Fibroblast of lung (primary cell): ENCODE measurements at regions not wholly inside any gene's neighbourhood (a gene's known extent, or its start where the extent isn't known, plus 50 kb on each side); places are given as distances from the start of the nearest gene placed in this dataset.

ENCODE experiments used
- DNase-seq, 2 donors: peaks; one replicate each; pipeline versions ENCODE4 v3.0.0 to v3.0.0-alpha.2; 2010; ENCODE audit warnings: low read depth in 2 of 2
- H2AFZ ChIP-seq: 2 replicates; pipeline ENCODE4 v1.5.1; 2012; ENCODE audit warnings: low read length, control low read depth, inconsistent platforms
- H3K27ac ChIP-seq: 2 replicates; pipeline ENCODE4 v1.5.1; 2011; ENCODE audit warnings: low read length, control low read depth; ENCODE audit not compliant: insufficient read depth
- H3K27me3 ChIP-seq: 2 replicates; pipeline ENCODE4 v1.5.1; 2011; ENCODE audit warnings: mild to moderate bottlenecking, low read length; ENCODE audit not compliant: control insufficient read depth, insufficient read depth
- H3K36me3 ChIP-seq: 2 replicates; pipeline ENCODE4 v1.5.1; 2011; ENCODE audit warnings: low read length; ENCODE audit not compliant: control insufficient read depth, insufficient read depth
- H3K4me1 ChIP-seq: 2 replicates; pipeline ENCODE4 v1.5.1; 2011; ENCODE audit warnings: low read length; ENCODE audit not compliant: control insufficient read depth, insufficient read depth; ENCODE audit errors: extremely low read depth
- H3K4me2 ChIP-seq: 2 replicates; pipeline ENCODE4 v1.5.1; 2011; ENCODE audit warnings: low read length, control low read depth; ENCODE audit not compliant: insufficient read depth; ENCODE audit errors: extremely low read depth
- H3K4me3 ChIP-seq, 4 experiments: fragments of 200-600 bp in 1 of 4; sonication (generic) in 1 of 4; replicated peaks in 1 of 4; 2 replicates each; pipeline ENCODE4 v1.5.1; 2011 to 2016; ENCODE audit warnings: low read length in 4 of 4, low read depth in 3 of 4, mild to moderate bottlenecking in 3 of 4, control low read depth in 2 of 4, inconsistent platforms in 1 of 4, mixed read lengths in 1 of 4; ENCODE audit not compliant: insufficient read depth in 1 of 4; ENCODE audit errors: control extremely low read depth in 1 of 4
- H3K79me2 ChIP-seq: 2 replicates; pipeline ENCODE4 v1.5.1; 2012; ENCODE audit warnings: mild to moderate bottlenecking, low read length, inconsistent platforms; ENCODE audit not compliant: control insufficient read depth, insufficient read depth
- H3K9ac ChIP-seq: 2 replicates; pipeline ENCODE4 v1.5.1; 2011; ENCODE audit warnings: mild to moderate bottlenecking, low read length, control low read depth; ENCODE audit not compliant: insufficient read depth
- H3K9me3 ChIP-seq: 2 replicates; pipeline ENCODE4 v1.5.1; 2012; ENCODE audit warnings: low read depth, low read length; ENCODE audit not compliant: control insufficient read depth, insufficient read depth
- H4K20me1 ChIP-seq: 2 replicates; pipeline ENCODE4 v1.5.1; 2011; ENCODE audit warnings: low read length; ENCODE audit not compliant: control insufficient read depth, insufficient read depth; ENCODE audit errors: extremely low read depth
- CTCF ChIP-seq, 2 donors: IDR thresholded peaks in 1 of 2; conservative IDR thresholded peaks in 1 of 2; 1 replicate in 1 of 2; 2 replicates in 1 of 2; pipeline ENCODE4 v1.5.1; 2011 to 2012; ENCODE audit warnings: low read length in 2 of 2, control low read depth in 1 of 2, inconsistent platforms in 1 of 2, low read depth in 1 of 2, mild to moderate bottlenecking in 1 of 2
- EZH2 ChIP-seq: IDR thresholded peaks from 2 replicates; pipeline ENCODE4 v1.5.1; 2012; ENCODE audit warnings: low read length, control low read depth, mild to moderate bottlenecking; ENCODE audit errors: missing control alignments

GRCh38 chr7:20864221-20864620, 77.5 kb upstream of the SP8 start:
- TF ChIP-seq CTCF (conservative IDR thresholded peaks at IDR 0.05 in 1 of 2, IDR thresholded peaks at IDR 0.05 in 1 of 2; ENCODE audit: low read depth in 1 of 2, low read length in 2 of 2), result no peak
- TF ChIP-seq EZH2, result no peak
- Histone ChIP-seq H3K79me2 (no peaks in the 10 kb centered on the region), H3K4me3 (no peak overlapping the region), H3K4me2 (no peak overlapping the region), H3K36me3 (no peaks in the 10 kb centered on the region), H3K9ac (no peak overlapping the region), H3K4me1 (no peaks in the 10 kb centered on the region), H3K27ac (no peak overlapping the region), H3K27me3 (no peaks in the 10 kb centered on the region), H3K9me3 (no peaks in the 10 kb centered on the region), H4K20me1 (no peaks in the 10 kb centered on the region), H2AFZ (no peak overlapping the region)
- DNase-seq, result no peak

GRCh38 chr7:20865684-20866083, 79.0 kb upstream of the SP8 start:
- Histone ChIP-seq H3K36me3 (no peaks in the 10 kb centered on the region), H3K4me1 (no peaks in the 10 kb centered on the region), H3K9ac (no peak overlapping the region), H3K27ac (no peak overlapping the region), H3K27me3 (no peaks in the 10 kb centered on the region), H3K4me3 (no peak overlapping the region), H3K79me2 (no peaks in the 10 kb centered on the region), H3K9me3 (no peaks in the 10 kb centered on the region), H4K20me1 (no peaks in the 10 kb centered on the region), H2AFZ (no peak overlapping the region), H3K4me2 (no peak overlapping the region)
- DNase-seq, result no peak
- TF ChIP-seq CTCF (conservative IDR thresholded peaks at IDR 0.05 in 1 of 2, IDR thresholded peaks at IDR 0.05 in 1 of 2; ENCODE audit: low read depth in 1 of 2, low read length in 2 of 2), result no peak
- TF ChIP-seq EZH2, result no peak

GRCh38 chr7:20870977-20871376, 84.3 kb upstream of the SP8 start:
- no peak for TF ChIP-seq EZH2
- Histone ChIP-seq H3K9ac (no peak overlapping the region), H4K20me1 (no peaks in the 10 kb centered on the region), H3K9me3 (no peaks in the 10 kb centered on the region), H2AFZ (no peak overlapping the region), H3K79me2 (no peaks in the 10 kb centered on the region), H3K4me3 (no peak overlapping the region), H3K27ac (no peak overlapping the region), H3K4me1 (no peaks in the 10 kb centered on the region), H3K4me2 (no peak overlapping the region), H3K36me3 (no peaks in the 10 kb centered on the region), H3K27me3 (no peaks in the 10 kb centered on the region)
- no peak for DNase-seq
